DMS153 treated with DMSO at 0.1 percent for 48 hours (cell line): ENCODE measurements at regions not wholly inside any gene's neighbourhood (a gene's known extent, or its start where the extent isn't known, plus 50 kb on each side); places are given as distances from the start of the nearest gene placed in this dataset.

ENCODE experiments used
- DNase-seq: peaks from one replicate; lab custom pipeline; 2025; ENCODE audit not compliant: unreplicated experiment; lab: John Stamatoyannopoulos, UW

GRCh38 chr18:10270151-10270571 is 184.3 kb upstream of the APCDD1 start:
- DNase-seq = no peak

DNA sequence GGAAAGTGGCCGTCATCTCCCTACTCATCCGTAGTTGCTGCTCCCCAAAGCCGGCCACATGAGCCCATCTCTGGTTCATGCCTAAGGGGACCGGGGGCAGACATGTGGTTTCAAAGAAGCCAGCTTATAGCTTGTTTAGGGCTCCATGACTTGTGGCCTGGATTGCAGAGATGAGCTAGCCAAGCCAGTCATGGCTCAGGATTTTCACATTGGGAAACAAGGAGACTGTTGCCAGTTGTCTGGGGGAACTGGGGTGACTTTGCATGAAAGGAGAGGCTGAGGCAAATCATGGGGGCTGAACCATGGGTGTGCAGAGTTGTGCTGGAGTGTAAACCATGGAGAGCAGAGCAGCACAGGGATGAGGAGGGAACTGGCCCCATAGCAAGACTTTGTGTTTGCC is 183.0 kb upstream of the APCDD1 start:
- DNase-seq = no peak

DNA sequence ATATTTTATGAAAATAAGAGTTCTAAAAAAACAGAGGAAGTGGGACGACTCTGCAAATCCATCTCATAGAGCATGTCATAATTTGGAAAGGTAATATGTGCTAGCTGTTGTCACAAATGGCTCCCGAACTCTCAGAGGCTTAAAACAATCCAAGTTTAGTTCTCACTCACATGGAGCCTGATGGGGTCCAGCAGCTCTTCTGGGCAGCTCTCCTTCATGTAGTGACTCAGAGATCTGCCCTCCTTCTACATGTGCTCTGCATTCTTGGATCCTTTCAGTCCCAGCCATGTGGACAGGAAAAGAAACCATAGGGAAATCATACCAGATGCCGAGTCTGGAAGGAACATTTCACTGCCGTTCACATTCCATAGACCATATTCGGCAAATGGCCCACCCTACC is 180.1 kb upstream of the APCDD1 start:
- no peak for DNase-seq

DNA sequence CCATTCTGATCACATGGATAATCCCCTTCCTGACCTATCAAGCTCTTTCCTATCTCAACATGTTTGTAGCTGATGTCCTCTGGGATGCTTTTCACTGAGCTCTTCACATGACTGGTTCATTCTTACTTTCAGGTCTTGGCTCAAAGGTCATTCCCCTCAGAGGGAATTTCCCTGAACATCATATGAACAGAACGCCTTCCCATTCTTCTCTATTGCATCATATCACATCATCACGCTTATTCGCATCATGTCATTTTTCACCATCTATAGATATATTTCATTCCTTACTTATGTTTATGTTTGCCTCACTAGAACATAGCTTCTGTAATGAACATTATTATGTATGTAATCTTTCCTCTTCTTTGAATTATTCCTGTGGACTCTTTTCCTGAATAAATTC is 178.9 kb upstream of the APCDD1 start:
- DNase-seq = no peak

DNA sequence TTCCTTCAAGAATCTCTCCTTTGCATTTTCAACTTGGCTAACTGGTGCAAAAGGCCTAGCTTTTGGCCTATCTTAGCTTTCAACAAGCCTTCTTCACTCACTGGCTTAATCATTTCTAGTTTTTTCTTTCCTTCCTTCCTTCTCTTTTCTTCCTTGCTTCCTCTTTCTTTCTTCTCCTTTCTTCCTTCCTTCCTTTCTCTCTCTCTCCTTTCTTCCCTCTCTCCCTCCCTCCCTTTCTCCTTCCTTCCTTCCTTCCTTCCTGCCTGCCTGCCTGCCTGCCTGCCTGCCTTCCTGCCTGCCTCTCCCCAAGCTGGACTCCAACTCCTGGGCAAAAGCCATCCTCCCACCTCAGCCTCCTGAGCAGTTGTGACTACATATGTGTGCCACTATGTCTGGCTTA is 176.2 kb upstream of the APCDD1 start:
- no peak for DNase-seq

- no peak for DNase-seq
Observed at GRCh38 chr18:10279471-10279870, 175.0 kb upstream of the APCDD1 start.

DNA sequence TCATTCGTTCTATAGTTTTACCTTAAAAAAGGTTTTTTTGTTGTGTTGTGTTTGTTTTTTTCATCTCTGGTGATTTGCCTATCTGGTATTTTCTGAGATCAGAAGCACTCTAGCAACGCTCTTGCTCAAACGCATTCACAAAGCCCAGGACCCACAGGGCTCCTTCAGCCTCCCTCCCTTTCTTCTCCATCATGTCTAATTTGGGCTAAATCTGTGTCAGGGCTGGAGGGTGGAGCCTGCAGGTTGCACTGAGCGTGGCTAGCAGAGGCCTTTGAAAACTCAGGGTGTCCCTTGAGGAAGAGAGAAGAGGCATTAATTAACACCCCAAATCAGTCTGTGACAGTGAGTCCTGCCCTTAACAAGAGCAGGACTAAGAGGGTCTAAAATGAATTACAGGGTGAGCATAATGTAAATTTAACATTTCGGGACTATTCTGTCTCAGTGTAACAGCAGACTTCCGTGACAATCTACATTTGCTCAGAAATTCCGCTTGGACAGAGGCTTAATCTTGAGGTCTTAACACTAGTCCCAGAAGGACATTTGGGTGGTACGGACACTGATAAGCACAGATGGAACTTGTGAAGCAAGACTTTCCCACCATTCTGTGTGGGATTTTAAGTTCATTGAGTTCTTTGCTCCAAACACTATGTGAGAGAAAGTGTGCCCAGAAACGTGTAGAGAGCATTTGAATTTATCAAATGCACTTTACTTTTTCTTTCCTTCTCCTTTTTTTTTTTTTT is 174.4 kb upstream of the APCDD1 start:
- no peak for DNase-seq

DNA sequence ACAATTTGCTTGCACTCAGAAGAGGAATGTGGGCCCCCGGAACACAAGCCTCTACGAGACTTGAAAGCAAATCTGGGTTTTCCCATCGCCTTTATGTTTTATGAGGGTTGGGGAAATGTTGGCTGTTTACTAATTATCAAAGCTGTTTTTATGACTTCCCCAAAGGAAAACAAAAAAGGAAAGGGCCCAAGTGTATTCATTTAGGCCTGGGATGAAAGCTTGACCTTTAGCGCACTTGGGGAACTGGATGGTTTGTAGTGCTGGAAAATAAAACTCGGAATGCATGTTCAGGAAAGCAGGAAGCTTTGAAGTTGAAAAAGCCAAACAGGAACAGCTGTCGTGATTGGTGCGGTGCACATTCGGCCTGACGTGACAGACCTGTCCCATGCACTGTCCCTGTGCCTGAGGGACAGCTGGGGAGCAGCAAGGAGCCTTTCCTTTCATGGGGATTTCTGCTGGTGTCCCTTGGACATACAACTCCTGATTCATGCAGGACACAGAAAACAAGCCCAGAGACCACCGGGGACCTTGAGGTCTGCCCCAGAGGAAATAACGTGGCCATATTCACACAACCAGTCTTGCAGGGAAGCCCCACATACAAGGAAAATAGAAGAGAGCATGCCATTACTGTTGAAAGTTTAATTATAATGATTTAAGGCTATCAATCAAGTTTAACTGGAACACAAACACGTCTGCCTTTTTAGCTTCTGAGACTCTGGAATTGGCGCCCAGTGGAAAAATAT is 169.7 kb upstream of the APCDD1 start:
- no peak for DNase-seq

DNA sequence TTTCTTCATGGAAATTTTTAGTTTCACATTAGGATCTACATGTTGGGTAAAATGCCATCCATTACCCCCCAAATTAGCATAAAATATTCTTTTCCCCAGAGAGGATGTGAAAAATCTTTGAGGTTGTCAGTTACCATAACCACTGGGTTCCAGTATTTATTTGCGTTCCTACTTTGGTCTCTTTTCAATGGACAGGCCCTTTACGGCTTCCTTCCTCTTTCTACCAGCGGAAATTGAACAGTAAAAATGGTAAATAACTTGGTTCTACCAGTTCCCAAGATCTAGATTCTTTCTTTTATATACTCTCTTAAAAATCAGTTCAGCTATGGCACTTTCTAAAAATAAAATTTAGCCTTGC is 169.2 kb upstream of the APCDD1 start:
- DNase-seq = no peak

DNA sequence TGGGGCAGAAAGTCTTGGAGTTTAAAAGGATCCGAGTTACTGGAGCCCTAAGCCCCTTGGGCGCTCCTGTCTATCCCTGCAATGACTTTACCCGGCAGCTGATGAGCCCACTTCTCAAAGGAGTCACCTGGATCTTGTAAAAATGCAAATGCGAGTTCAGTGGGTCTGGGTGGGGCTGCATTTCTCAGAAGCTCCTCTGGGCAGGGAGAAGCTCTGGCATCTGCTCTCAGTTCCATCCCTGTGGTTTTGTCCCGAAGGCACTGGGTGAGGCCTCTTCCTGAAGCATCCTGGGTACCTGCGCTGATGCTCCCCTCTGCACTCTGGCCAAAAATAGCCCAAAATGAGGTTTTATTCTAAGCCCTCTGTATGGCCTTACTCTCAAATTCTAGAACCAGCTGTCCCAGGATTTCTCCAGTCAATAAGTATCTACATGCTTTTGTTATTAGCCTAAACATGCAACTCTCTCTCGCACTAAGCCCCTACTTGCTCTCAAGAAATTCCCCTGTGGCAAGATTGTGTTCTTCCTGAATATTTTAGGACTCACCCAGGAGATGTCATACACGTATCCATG is 167.8 kb upstream of the APCDD1 start:
- DNase-seq = no peak

DNA sequence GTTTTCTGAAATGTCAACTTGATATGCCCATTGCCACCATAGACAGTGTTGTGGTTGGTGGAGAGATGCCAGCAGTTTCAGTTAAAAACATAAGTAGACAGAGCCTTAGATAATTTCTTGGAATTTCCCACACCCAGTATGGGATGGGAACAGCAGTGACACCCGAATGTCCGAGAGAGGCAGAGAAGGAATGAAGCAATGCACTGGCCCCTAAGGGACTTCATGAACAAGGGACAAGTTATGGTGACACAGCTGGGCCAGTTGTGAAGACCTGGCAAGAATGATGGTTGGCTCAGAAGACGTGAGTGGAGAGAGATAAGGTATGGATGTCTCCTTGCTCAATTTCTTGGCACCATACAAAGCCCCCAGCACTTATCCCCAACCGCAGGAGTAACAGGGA is 165.2 kb upstream of the APCDD1 start:
- DNase-seq = no peak

DNA sequence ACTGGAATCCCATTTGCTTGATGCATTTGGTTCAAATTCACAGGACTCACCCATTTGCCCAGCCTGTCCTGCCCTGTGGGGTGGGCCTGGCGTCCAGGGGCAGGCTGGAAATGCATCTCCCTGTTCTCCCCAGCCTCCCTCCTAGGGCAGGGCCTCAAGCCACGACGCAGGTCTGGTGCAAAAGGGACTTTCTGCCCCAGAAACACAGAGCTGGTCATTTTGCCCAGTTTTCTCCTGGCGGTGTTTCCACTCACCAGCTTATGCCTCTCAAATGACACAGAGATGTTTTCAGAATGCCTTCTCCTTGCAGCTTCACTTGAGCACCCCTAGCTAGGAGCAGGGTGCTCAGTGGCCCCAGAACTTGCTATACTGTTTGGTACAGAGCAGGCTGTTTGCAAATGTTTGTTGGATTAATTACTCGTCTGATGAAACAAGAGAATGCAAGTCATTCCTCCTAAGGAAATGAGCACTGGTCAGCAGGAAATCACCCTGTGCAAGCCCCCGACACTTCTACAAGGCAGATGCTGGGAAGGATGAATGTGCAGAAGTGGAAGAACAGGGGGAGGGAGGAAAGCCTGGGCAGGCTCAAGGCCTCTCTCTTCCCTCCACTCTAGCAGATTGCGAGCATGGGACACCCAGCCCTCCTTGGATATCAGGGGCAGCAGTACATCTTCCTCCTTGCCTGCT is 164.3 kb upstream of the APCDD1 start:
- no peak for DNase-seq

- no peak for DNase-seq
Observed at GRCh38 chr18:10290638-10291235, 163.7 kb upstream of the APCDD1 start.

- no peak for DNase-seq
Observed at GRCh38 chr18:10291568-10291981, 162.9 kb upstream of the APCDD1 start.

DNA sequence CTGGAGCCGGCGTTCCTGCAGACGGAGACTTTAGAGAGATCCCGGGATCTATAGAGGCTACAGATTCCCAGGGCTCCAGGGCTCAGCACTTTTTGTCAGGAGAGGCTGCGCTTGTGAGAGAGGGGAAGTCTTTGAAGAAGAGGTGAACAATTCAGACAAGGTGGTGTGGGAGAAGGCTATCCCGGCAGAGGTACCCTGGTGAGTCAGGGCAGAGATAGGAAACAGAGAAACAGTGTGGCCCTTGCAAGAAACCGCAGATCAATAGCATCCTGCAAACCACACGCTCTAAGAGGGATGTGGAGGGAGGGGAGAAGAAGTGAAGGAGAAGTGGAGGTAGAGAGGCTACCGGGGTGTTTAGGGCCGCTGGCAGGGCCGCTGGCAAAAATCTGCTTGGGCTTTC is 160.5 kb upstream of the APCDD1 start:
- DNase-seq = no peak

DNA sequence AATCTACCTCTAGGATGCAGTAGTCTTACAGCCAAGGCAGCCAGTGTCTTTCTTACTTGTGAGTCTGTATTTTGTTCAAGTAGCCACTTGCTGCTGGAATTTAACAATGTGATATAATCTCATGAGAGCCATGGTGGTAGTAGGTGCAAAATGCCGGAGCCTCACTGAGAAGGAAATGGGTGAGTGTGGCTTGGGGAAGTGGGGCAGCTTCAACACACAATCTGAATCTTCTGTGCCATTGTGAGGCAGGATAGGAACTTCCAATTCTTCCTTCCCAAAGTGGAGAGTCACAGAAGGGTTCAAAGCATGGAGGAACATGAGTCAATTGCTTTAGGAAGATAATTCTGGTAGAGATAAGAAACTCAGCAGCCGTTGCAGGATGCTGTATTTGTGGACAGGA is 158.7 kb upstream of the APCDD1 start:
- DNase-seq = no peak

- DNase-seq = no peak
Observed at GRCh38 chr18:10296491-10296890, 157.9 kb upstream of the APCDD1 start.

DNA sequence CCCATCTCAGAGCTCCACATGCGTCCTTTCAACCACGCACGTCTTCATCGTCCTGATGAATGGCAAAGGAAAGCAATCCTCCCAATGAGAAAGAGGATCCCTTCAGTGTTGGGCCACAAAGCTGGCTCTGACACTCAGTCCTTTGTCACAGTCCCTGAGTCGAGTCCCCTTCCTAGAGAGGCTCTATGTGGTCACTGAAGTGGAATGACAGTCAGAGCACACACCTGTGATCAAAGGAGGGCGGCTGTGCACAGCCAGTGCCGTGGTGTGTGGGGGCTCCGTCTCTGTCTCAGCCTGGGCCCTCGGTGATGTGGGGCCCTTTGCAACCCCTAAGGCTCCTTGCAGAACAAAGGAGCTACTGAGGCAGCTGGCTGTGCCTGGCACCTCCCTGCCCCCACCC is 157.3 kb upstream of the APCDD1 start:
- no peak for DNase-seq

DNA sequence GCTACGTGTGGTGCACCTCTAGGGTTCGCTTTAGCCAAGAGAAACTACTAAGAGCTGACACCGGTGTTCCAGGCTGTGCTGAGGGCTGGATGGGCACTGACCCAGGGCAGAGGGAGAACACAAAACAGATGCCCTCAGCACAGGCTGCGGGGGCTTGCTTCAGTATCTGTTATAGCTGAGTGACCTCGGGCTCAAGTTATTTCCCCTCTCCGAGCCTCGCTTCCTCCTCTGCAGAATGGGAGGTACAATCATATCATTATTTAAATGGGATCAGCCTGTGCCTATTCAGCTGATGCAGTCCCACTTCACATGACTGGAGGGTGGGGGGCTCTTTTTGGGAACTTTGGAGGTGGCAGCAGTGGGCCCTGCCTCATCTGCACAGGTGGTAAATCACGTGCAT is 156.1 kb upstream of the APCDD1 start:
- no peak for DNase-seq

- DNase-seq = no peak
Observed at GRCh38 chr18:10299643-10300042, 154.8 kb upstream of the APCDD1 start.

DNA sequence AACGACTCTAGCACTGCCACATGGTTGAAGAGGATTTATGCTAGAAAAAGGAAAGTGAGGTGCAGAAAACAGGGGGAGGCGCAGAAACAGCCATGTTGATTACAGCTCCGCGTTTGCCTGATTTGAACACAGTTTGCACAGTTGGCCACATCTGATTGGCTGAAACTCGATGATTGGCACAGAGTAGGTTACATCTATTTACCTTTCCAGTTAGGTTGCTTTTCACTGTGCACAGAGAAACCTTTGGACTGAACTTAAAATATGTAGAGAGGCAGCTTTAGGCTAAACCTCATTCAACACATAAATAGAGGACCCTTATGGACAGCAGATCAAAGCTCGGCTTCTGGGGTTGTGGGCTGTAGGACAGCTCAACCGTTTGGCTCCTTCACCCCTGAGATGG is 153.7 kb upstream of the APCDD1 start:
- DNase-seq = no peak
